ENCODE measurements at regions not wholly inside any gene's neighbourhood (a gene's known extent, or its start where the extent isn't known, plus 50 kb on each side); places are given as distances from the start of the nearest gene placed in this dataset.

GRCh38 chr15:35783203-35783602 lies 237.2 kb upstream of the DPH6 start:
- no peak for DNase-seq (ENCODE audit: extremely low read depth, insufficient read length)
- H3K4me3 ChIP-seq (replicated peaks; ENCODE audit: low read depth, low read length) = no peak overlapping the region
- no peaks in the 10 kb centered on the region; the same call in 1 of the 2 replicates for H3K27me3 ChIP-seq (replicated peaks; ENCODE audit: control insufficient read depth, insufficient read depth, low read length)
- no peaks in the 10 kb centered on the region for H3K36me3 ChIP-seq (ENCODE audit: control insufficient read depth, insufficient read depth, low read length)
- TF ChIP-seq, protein P1, sequence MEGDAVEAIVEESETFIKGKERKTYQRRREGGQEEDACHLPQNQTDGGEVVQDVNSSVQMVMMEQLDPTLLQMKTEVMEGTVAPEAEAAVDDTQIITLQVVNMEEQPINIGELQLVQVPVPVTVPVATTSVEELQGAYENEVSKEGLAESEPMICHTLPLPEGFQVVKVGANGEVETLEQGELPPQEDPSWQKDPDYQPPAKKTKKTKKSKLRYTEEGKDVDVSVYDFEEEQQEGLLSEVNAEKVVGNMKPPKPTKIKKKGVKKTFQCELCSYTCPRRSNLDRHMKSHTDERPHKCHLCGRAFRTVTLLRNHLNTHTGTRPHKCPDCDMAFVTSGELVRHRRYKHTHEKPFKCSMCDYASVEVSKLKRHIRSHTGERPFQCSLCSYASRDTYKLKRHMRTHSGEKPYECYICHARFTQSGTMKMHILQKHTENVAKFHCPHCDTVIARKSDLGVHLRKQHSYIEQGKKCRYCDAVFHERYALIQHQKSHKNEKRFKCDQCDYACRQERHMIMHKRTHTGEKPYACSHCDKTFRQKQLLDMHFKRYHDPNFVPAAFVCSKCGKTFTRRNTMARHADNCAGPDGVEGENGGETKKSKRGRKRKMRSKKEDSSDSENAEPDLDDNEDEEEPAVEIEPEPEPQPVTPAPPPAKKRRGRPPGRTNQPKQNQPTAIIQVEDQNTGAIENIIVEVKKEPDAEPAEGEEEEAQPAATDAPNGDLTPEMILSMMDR (IDR thresholded peaks at IDR 0.05; ENCODE audit: insufficient read depth, low read length, poor library complexity, severe bottlenecking) = no peak

DNA sequence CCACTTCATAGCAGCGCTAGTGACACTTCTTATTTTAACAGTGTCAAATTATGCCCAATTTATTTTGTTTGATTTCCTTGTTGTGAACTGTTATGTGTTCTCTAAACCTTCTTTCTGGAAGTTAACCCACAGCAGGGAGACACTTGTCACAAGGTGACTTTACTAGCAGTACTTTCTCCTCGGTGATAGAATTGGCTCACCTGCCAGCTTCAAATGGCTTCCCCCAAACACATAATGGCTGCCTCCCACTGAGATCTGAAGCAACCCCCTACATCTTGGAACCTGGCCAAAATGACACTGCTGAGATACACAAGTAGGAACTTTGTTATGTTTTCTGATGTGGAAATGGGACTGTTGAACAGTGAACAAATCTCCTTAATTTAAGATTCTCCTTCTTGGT lies 238.8 kb upstream of the DPH6 start:
- Histone ChIP-seq H3K27me3 (replicated peaks; ENCODE audit: control insufficient read depth, insufficient read depth, low read length) (no peaks in the 10 kb centered on the region), H3K36me3 (ENCODE audit: control insufficient read depth, insufficient read depth, low read length) (no peaks in the 10 kb centered on the region), H3K4me3 (replicated peaks; ENCODE audit: low read depth, low read length) (no peak overlapping the region)
- DNase-seq (ENCODE audit: extremely low read depth, insufficient read length) = no peak
- TF ChIP-seq, protein P1 (IDR thresholded peaks at IDR 0.05; ENCODE audit: insufficient read depth, low read length, poor library complexity, severe bottlenecking) = no peak

DNA sequence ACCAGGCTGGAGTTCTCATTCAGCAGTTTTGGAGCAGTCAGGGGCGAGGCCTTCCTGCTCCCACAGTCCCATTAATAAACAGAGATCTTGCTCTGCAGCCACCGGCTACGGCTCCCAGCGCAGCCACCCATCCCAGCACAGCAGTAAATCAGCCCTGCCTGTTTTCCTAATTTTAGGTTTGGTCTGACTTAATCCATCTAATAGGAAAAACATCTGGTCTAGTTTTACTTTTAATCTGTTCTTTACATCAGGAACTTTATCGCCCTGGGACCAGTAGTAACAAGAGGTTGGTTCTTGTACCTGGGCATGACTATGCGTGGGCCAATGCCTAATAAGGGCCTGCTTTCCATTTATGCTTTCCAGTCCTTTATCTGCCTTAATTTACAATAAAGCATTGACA lies 264.0 kb upstream of the DPH6 start:
- Histone ChIP-seq H3K27me3 (replicated peaks; ENCODE audit: control insufficient read depth, insufficient read depth, low read length) (no peaks in the 10 kb centered on the region), H3K4me3 (replicated peaks; ENCODE audit: low read depth, low read length) (no peak overlapping the region), H3K36me3 (ENCODE audit: control insufficient read depth, insufficient read depth, low read length) (no peaks in the 10 kb centered on the region)
- no peak for DNase-seq (ENCODE audit: extremely low read depth, insufficient read length)
- TF ChIP-seq, protein P1 (IDR thresholded peaks at IDR 0.05; ENCODE audit: insufficient read depth, low read length, poor library complexity, severe bottlenecking) = no peak

DNA sequence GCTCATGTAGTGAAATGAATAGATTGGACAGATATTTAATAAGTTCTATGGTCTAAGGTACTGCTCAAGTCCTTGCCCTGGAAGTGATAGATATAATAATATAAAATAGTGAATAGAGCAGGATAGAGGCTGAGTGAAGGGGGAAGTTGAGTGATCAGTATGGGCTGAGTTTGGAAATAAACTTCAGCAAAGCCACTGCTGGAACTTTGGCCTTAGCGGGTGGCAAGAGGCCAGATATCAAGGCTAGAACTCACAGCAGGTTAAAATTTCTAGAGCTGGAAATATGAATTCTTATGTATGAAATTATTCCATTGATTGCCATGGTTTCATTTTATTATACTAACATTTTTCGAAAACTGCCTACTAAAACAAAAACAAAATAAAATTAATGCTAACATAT lies 267.6 kb upstream of the DPH6 start:
- no peak for DNase-seq (ENCODE audit: extremely low read depth, insufficient read length)
- TF ChIP-seq, protein P1 (IDR thresholded peaks at IDR 0.05; ENCODE audit: insufficient read depth, low read length, poor library complexity, severe bottlenecking) = no peak
- Histone ChIP-seq H3K36me3 (ENCODE audit: control insufficient read depth, insufficient read depth, low read length) (no peaks in the 10 kb centered on the region), H3K27me3 (replicated peaks; ENCODE audit: control insufficient read depth, insufficient read depth, low read length) (no peaks in the 10 kb centered on the region), H3K4me3 (replicated peaks; ENCODE audit: low read depth, low read length) (no peak overlapping the region)

DNA sequence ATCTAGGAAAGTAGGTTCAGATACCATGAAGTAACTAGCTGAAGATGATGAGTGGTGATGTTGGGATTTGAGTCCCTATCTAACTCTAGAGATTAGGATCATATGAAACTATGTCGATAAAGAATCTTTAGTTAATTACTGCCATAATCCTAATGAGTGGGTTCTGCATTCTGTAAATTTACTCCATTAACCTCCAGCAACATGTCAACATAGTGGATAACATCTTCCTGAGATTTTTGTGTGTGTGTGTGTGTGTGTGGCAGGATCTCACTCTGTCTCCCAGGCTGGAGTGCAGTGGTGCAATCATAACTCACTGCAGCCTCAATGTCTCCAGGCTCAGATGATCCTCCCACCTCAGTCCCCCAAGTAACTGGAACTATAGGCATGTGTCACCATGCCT lies 272.9 kb upstream of the DPH6 start:
- no peak overlapping the region for H3K4me3 ChIP-seq (replicated peaks; ENCODE audit: low read depth, low read length)
- no peaks in the 10 kb centered on the region for H3K27me3 ChIP-seq (replicated peaks; ENCODE audit: control insufficient read depth, insufficient read depth, low read length)
- DNase-seq (ENCODE audit: extremely low read depth, insufficient read length) = no peak
- no peaks in the 10 kb centered on the region for H3K36me3 ChIP-seq (ENCODE audit: control insufficient read depth, insufficient read depth, low read length)
- TF ChIP-seq, protein P1 (IDR thresholded peaks at IDR 0.05; ENCODE audit: insufficient read depth, low read length, poor library complexity, severe bottlenecking) = no peak

DNA sequence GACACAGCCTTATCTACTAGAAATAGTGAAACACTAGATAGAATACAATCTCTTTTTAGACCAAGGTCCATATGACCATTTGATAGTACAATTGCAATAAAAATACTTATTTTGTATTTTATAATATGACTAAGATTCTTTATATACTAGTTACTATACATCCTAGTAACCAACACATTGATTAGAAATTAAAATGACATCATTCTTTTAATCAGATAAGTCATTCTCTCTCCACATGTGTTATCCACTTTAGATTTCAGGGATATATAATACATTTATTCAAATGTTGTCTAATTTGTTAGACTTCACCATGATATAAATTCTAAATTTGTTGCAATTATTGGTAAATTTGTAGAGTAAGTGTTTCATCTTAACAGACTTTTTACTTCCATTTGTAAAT lies 276.2 kb upstream of the DPH6 start:
- H3K27me3 ChIP-seq (replicated peaks; ENCODE audit: control insufficient read depth, insufficient read depth, low read length) = no peaks in the 10 kb centered on the region
- TF ChIP-seq, protein P1 (IDR thresholded peaks at IDR 0.05; ENCODE audit: insufficient read depth, low read length, poor library complexity, severe bottlenecking) = no peak
- H3K4me3 ChIP-seq (replicated peaks; ENCODE audit: low read depth, low read length) = no peak overlapping the region
- no peaks in the 10 kb centered on the region for H3K36me3 ChIP-seq (ENCODE audit: control insufficient read depth, insufficient read depth, low read length)
- DNase-seq (ENCODE audit: extremely low read depth, insufficient read length) = no peak
